AG09319 (cell line): ENCODE measurements at regions not wholly inside any gene's neighbourhood (a gene's known extent, or its start where the extent isn't known, plus 50 kb on each side); places are given as distances from the start of the nearest gene placed in this dataset.
"Not testable (repeated sequence)": the region's sequence is repeated elsewhere in the genome, so short reads cannot be mapped to it uniquely, and the experiment has no call there.

Experiments
- DNase-seq: peaks from one replicate; pipeline ENCODE4 v3.0.0-alpha.2; 2010; ENCODE audit warnings: low read depth; ENCODE audit errors: extremely low read depth
- TF ChIP-seq, protein P1 (sequence below): IDR thresholded peaks from 2 replicates; pipeline ENCODE4 v1.5.1; 2011; ENCODE audit warnings: low read depth, mild to moderate bottlenecking, inconsistent platforms, low read length, moderate library complexity

DNA sequence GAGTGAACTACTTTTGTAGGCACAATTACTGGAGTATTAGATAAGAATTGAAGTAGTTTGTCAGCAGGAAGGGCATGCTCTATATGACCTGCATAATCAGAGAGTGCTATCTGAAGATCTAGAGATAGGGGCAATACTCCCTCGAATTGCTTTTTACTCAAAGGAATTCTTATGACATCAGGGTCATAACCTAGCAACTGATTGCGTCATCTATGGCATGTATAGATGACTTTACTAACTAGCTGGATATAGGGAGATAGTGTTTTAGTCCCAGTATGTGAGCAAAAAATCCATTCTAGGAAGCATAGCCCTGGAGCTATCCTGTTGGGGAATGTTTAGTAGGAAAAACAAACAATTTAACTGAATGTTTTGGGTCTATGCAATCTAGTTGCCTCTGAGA lies 109.5 kb upstream of the ZNF267 start:
- DNase-seq = no peak

DNA sequence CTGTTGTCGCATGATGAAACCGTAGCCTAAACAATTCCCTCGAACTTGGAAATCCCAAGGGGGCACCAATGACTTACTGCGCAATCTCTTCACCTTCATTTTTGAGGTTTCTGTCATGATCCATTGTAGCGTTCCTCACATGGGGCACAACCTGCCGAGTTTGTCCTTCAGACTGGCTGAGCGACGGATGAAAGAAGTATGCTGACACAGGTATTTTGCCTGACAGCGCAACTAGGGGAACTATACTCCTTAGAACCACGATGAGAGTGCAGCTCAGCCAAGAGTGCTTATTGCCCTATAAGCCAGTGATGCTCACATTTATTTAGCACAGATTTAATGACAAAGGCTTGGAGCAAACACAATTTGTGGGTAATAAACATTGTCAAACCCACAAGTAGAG lies 106.3 kb upstream of the ZNF267 start:
- DNase-seq = no peak
- TF ChIP-seq, protein P1, sequence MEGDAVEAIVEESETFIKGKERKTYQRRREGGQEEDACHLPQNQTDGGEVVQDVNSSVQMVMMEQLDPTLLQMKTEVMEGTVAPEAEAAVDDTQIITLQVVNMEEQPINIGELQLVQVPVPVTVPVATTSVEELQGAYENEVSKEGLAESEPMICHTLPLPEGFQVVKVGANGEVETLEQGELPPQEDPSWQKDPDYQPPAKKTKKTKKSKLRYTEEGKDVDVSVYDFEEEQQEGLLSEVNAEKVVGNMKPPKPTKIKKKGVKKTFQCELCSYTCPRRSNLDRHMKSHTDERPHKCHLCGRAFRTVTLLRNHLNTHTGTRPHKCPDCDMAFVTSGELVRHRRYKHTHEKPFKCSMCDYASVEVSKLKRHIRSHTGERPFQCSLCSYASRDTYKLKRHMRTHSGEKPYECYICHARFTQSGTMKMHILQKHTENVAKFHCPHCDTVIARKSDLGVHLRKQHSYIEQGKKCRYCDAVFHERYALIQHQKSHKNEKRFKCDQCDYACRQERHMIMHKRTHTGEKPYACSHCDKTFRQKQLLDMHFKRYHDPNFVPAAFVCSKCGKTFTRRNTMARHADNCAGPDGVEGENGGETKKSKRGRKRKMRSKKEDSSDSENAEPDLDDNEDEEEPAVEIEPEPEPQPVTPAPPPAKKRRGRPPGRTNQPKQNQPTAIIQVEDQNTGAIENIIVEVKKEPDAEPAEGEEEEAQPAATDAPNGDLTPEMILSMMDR = no peak

More for the DNA sequence above, 109.5 kb upstream of the ZNF267 start:
- TF ChIP-seq, protein P1 = no peak

DNA sequence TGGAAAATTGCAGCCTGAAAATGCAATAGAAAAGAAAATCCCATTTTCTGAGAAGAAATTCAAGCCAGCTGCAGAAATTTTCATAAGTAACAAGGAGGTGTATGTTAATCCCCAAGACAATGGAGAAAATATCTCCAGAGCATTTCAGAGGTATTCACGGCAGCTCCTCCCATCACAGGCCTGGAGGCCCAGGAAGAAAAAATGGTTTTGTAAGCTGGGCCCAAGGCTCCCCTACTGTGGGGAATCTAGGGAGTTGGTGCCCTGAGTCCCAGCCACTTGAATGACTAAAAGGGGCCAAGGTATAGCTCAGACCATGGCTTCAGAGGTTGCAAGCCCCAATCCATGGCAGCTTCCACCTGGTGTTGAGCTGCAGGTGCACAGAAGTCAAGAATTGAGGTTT lies 93.3 kb upstream of the ZNF267 start:
- TF ChIP-seq, protein P1 = no peak
- DNase-seq = no peak

DNA sequence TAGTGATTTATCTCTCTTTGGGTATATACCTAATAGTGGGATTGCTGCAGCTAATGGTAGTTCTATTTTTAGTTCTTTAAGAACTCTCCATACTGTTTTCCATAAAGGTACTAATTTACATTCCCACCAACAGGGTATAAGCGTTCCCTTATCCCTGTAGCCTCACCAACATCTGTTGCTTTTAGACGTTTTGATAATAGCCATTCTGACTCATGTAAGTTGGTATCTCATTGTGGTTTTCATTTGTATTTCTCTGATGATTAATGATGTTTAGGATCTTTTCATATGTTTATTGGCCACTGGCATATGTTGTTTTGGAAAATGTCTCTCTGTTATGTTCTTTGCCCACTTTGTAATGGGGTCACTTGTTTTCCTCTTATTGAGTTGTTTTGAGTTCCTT lies 88.5 kb upstream of the ZNF267 start:
- TF ChIP-seq, protein P1 = no peak
- DNase-seq = no peak

DNA sequence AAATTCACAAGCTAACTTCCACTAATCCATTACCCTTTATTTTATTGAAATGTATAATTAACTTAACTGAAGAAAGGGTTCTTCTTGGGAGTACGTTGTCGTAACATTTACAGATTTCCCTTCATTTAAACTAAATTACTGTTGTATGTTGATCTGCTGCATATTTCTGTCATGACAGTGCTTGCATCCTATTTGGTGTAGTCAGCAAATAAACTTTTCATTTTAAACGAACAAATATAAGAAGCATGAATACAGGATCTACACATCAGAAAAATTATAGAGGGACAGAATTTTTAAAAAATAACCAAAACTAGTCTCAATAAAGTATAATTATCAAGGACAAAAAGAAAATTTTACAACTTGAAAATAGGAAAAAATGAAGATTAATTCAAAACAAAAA lies 66.5 kb upstream of the ZNF267 start:
- DNase-seq = no peak
- TF ChIP-seq, protein P1 = no peak

DNA sequence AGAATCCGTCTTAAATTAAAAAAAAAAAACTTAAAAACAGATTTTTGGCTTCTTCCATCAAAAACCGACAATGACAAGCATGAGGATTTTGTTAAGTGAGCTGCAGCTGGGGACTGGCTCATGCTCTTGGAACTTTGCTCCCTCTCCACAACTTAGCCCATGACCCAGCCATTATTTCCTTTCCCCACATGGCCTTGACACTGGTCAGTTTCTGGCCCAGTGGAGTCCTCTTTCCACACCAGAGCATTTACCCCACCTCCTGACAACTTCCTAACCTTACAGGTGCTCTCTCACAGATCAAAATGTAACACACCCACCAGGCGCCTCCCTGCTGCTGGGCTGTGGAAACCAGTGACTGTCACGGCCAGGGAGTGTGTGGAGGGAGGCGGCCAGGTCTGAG lies 62.7 kb upstream of the ZNF267 start:
- TF ChIP-seq, protein P1 = no peak
- no peak for DNase-seq

DNA sequence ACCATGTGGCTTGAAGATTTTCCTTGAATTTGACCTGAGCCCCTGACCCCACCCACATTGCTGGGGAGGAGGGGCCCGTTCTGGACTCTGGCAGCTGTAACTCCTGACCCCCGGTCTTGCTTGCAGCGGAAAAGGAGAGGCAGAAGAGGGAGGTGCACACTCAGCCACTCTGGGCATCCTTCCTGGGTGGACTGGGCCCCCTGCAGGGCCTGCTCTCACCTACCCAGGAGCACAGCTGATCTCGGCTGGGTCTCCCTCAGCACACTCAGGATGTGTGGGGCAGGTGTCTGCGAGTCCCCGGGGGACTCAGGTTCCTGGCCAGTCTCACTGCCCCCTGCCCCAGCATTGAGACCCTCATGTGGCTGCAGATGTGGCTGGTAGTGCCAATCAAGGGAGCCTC lies 57.5 kb upstream of the ZNF267 start:
- DNase-seq = not testable (repeated sequence)

DNA sequence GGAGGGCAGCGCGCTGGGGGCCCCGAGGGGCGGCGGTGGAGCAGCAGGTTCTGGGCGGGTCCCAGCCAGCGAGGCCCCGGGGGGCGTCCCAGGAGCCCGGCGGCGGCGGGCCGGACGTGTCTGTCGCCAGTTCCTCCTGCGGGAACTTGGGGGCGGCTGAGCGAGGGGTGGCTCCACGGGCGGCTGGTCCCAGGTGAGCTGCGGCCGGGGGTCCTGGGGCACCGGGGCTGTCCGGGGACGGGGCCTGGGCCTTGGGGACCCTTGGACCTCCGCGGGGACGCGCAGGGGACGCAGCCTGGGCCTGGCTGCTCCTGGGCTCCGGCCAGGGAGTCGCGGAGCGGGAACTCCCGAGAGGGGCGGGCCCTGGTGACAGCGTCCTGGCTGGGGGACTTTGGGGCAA lies 54.2 kb upstream of the ZNF267 start:
- TF ChIP-seq, protein P1 = no peak
- DNase-seq = no peak
